Activated naive CD8-positive, alpha-beta T cell (primary cell): ENCODE measurements at regions not wholly inside any gene's neighbourhood (a gene's known extent, or its start where the extent isn't known, plus 50 kb on each side); places are given as distances from the start of the nearest gene placed in this dataset.
"Not testable (repeated sequence)": the region's sequence is repeated elsewhere in the genome, so short reads cannot be mapped to it uniquely, and the experiment has no call there.

Experiments used
- H3K27ac Mint-ChIP-seq: one replicate; pipeline ENCODE4 v1.8.0; 2021; ENCODE audit warnings: mixed read lengths
- H3K27me3 Mint-ChIP-seq: one replicate; pipeline ENCODE4 v1.8.0; 2021; ENCODE audit warnings: mixed read lengths
- H3K36me3 Mint-ChIP-seq: one replicate; pipeline ENCODE4 v1.8.0; 2021; ENCODE audit warnings: mixed read lengths
- H3K4me1 Mint-ChIP-seq: one replicate; pipeline ENCODE4 v1.8.0; 2021; ENCODE audit warnings: low read depth, mixed read lengths
- H3K4me3 Mint-ChIP-seq: one replicate; pipeline ENCODE4 v1.8.0; 2021; ENCODE audit warnings: mild to moderate bottlenecking, mixed read lengths
- H3K9me3 Mint-ChIP-seq: one replicate; pipeline ENCODE4 v1.8.0; 2021; ENCODE audit warnings: low read depth, mixed read lengths

- H3K36me3 Mint-ChIP-seq = no peaks in the 10 kb centered on the region
- H3K27ac Mint-ChIP-seq = no peak overlapping the region
- H3K4me1 Mint-ChIP-seq = no peaks in the 10 kb centered on the region
- H3K9me3 Mint-ChIP-seq = no peaks in the 10 kb centered on the region
- peaks cover 2% of the 10 kb centered on the region for H3K27me3 Mint-ChIP-seq
- no peak overlapping the region for H3K4me3 Mint-ChIP-seq
These were observed 228.9 kb upstream of the FAM78B start for GRCh38 chr1:166395729-166396128.

- H3K9me3 Mint-ChIP-seq = peaks cover 18% of the 10 kb centered on the region
- H3K4me3 Mint-ChIP-seq, H3K27ac Mint-ChIP-seq, H3K4me1 Mint-ChIP-seq, H3K36me3 Mint-ChIP-seq: not testable (repeated sequence)
- peaks cover 14% of the 10 kb centered on the region for H3K27me3 Mint-ChIP-seq
These were observed 242.7 kb upstream of the FAM78B start for GRCh38 chr1:166409253-166410082.

GRCh38 chr1:166410083-166410385 is 243.2 kb upstream of the FAM78B start:
- Mint-ChIP-seq H3K27me3 (peaks cover 14% of the 10 kb centered on the region), H3K4me3 (no peak overlapping the region), H3K9me3 (peaks cover 18% of the 10 kb centered on the region), H3K27ac (no peak overlapping the region), H3K4me1 (no peaks in the 10 kb centered on the region), H3K36me3 (peaks cover 4% of the 10 kb centered on the region)

DNA sequence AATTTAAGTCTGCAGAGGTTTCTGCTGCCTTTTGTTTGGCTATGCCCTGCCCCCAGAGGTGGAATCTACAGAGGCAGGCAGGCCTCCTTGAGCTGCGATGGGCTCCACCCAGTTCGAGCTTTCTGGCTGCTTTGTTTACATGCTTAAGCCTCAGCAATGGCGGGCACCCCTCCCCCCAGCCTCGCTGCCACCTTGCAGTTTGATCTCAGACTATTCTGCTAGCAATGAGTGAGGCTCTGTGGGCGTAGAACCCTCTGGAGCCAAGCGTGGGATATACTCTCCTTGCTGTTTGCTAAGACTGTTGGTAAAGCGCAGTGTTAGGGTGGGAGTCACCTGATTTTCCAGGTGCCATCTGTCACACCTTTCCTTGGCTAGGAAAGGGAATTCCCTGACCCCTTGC is 250.0 kb upstream of the FAM78B start:
- H3K4me1 Mint-ChIP-seq, H3K9me3 Mint-ChIP-seq, H3K4me3 Mint-ChIP-seq, H3K36me3 Mint-ChIP-seq, H3K27ac Mint-ChIP-seq: not testable (repeated sequence)
- H3K27me3 Mint-ChIP-seq = peaks cover 29% of the 10 kb centered on the region

GRCh38 chr1:166418344-166418933 is 251.6 kb upstream of the FAM78B start:
- Mint-ChIP-seq H3K27ac (no peak overlapping the region), H3K4me3 (no peak overlapping the region), H3K4me1 (no peaks in the 10 kb centered on the region), H3K9me3 (no peaks in the 10 kb centered on the region), H3K27me3 (peaks cover 29% of the 10 kb centered on the region), H3K36me3 (no peaks in the 10 kb centered on the region)

- not testable (repeated sequence) for H3K9me3 Mint-ChIP-seq, H3K36me3 Mint-ChIP-seq, H3K4me1 Mint-ChIP-seq, H3K27ac Mint-ChIP-seq, H3K4me3 Mint-ChIP-seq
- H3K27me3 Mint-ChIP-seq = peaks cover 23% of the 10 kb centered on the region
These were observed 255.8 kb upstream of the FAM78B start for GRCh38 chr1:166422586-166422985.

DNA sequence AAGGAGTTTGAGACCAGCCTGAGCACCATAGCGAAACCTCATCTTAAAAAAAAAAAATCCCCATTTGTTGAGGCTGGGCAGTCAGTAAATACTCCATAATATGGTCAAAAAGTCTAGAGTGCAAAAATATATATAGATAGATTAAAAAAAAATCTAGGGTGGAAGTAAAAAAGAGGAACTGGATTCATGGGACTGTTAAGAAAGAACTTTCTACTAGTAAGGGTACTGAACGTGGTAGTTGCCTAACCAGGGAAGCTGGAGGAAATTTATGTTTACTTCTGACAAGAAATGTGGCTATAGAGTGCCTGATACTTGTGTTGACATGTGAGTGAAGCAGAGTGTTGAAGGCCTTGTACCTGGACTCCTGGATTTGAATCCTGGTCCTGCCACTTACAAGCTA is 265.9 kb upstream of the FAM78B start:
- Mint-ChIP-seq H3K4me1 (no peaks in the 10 kb centered on the region), H3K27me3 (peaks cover 2% of the 10 kb centered on the region), H3K9me3 (no peaks in the 10 kb centered on the region), H3K27ac (no peak overlapping the region), H3K36me3 (no peaks in the 10 kb centered on the region), H3K4me3 (no peak overlapping the region)

GRCh38 chr1:166433404-166434304 is 266.9 kb upstream of the FAM78B start:
- H3K36me3 Mint-ChIP-seq, H3K9me3 Mint-ChIP-seq, H3K4me3 Mint-ChIP-seq, H3K4me1 Mint-ChIP-seq, H3K27ac Mint-ChIP-seq, H3K27me3 Mint-ChIP-seq: not testable (repeated sequence)

GRCh38 chr1:166457700-166458099 is 290.9 kb upstream of the FAM78B start:
- Mint-ChIP-seq H3K9me3 (no peaks in the 10 kb centered on the region), H3K4me3 (no peak overlapping the region), H3K36me3 (no peaks in the 10 kb centered on the region), H3K27ac (no peak overlapping the region), H3K4me1 (no peaks in the 10 kb centered on the region), H3K27me3 (peaks cover 1% of the 10 kb centered on the region)

- Mint-ChIP-seq H3K9me3 (peaks cover 13% of the 10 kb centered on the region), H3K27me3 (peaks cover 22% of the 10 kb centered on the region), H3K27ac (no peak overlapping the region), H3K4me1 (no peaks in the 10 kb centered on the region), H3K4me3 (no peak overlapping the region), H3K36me3 (peaks cover 4% of the 10 kb centered on the region)
These were observed 297.5 kb upstream of the FAM78B start for GRCh38 chr1:166464333-166464732.

GRCh38 chr1:166470014-166470413 is 303.2 kb upstream of the FAM78B start:
- no peak overlapping the region for H3K27ac Mint-ChIP-seq
- peaks cover 2% of the 10 kb centered on the region for H3K36me3 Mint-ChIP-seq
- peaks cover 42% of the 10 kb centered on the region for H3K27me3 Mint-ChIP-seq
- H3K9me3 Mint-ChIP-seq = peaks cover 6% of the 10 kb centered on the region
- no peaks in the 10 kb centered on the region for H3K4me1 Mint-ChIP-seq
- no peak overlapping the region for H3K4me3 Mint-ChIP-seq

DNA sequence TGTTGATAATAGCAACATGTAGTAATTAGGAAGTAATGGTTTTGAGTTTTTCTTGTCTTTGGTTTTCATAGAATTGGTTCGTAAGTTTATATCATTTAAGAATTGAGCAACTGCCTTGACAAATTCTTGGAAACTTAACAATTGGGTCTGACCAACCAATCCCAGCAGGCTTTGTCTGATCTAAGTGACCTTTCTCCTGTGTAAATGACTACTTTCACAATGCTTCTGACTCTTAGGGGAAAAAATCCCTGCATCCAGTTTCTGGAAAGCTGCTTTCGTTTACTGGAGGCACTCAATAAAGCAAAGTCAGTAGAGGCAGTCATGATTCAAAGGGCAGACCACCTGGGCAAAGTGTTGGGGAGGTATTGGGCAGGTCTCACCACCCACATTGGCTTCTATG is 303.6 kb upstream of the FAM78B start:
- peaks cover 41% of the 10 kb centered on the region for H3K27me3 Mint-ChIP-seq
- peaks cover under 1% of the 10 kb centered on the region for H3K36me3 Mint-ChIP-seq
- H3K4me3 Mint-ChIP-seq = no peak overlapping the region
- peaks cover 1% of the 10 kb centered on the region for H3K9me3 Mint-ChIP-seq
- no peak overlapping the region for H3K27ac Mint-ChIP-seq
- H3K4me1 Mint-ChIP-seq = no peaks in the 10 kb centered on the region

DNA sequence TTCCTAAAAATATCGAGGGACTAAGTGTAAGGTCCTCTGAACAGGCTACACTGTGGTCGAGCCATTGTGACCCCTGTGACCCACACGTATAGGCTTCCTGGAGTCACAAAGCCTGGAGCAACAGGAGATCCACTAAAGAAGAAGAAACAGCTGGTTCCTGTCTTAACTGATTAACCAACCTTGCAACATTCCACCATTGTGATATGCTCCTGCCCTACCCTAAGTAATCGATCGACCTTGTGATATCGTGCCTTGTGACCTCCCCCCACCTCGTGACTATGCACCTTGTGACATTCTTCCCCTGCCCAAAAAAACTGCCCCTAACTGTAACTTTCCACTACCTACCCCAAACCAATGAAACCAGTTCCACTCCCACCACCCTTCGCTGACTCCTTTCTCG is 304.6 kb upstream of the FAM78B start:
- no peaks in the 10 kb centered on the region for H3K4me1 Mint-ChIP-seq
- peaks cover 40% of the 10 kb centered on the region for H3K27me3 Mint-ChIP-seq
- H3K36me3 Mint-ChIP-seq = peaks cover 3% of the 10 kb centered on the region
- H3K4me3 Mint-ChIP-seq = no peak overlapping the region
- no peak overlapping the region for H3K27ac Mint-ChIP-seq
- H3K9me3 Mint-ChIP-seq = no peaks in the 10 kb centered on the region

DNA sequence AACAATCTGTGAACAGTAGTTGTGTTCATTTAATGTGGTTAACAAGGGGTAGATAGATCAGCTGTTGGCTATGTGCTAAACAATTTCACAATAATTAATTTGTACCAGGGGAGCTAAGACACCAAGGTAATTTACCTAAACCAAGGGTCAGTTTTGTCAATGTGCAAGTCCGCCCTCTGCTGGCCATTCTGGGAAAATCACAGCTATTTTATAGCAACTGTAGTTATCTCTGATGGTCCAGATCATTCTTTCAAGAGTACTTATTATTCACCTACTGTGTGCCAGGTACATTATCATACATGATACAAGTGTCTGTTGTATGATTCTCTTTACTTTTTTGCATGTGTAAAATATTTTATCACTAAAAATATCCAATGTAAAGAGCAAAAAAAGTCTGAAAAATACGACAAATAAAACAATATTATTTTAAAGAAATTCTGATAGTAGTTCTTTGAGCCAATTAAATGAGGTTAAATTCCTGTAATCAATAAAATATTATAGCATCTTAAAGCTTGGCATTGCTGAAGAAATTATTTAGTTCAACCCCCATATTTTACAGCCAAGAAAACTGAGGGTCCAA is 312.3 kb upstream of the FAM78B start:
- Mint-ChIP-seq H3K36me3 (peaks cover 3% of the 10 kb centered on the region), H3K9me3 (no peaks in the 10 kb centered on the region), H3K4me3 (no peak overlapping the region), H3K27me3 (no peaks in the 10 kb centered on the region), H3K4me1 (no peaks in the 10 kb centered on the region), H3K27ac (no peak overlapping the region)

GRCh38 chr1:166484471-166484870 is 317.7 kb upstream of the FAM78B start:
- H3K36me3 Mint-ChIP-seq = no peaks in the 10 kb centered on the region

More at GRCh38 chr1:166484471-166484870, 317.7 kb upstream of the FAM78B start:
- Mint-ChIP-seq H3K4me1 (peaks cover 17% of the 10 kb centered on the region), H3K27ac (no peak overlapping the region), H3K27me3 (no peaks in the 10 kb centered on the region), H3K9me3 (no peaks in the 10 kb centered on the region), H3K4me3 (no peak overlapping the region)
